Myocyte (in vitro differentiated cells): ENCODE measurements at regions not wholly inside any gene's neighbourhood (a gene's known extent, or its start where the extent isn't known, plus 50 kb on each side); places are given as distances from the start of the nearest gene placed in this dataset.
"Not testable (repeated sequence)": the region's sequence is repeated elsewhere in the genome, so short reads cannot be mapped to it uniquely, and the experiment has no call there.

Experiments used
- DNase-seq: peaks from one replicate; pipeline ENCODE4 v3.0.0-alpha.2; 2012; ENCODE audit warnings: low read depth

GRCh38 chr11:35046681-35047080 lies 92.3 kb upstream of the CD44 start:
- DNase-seq = no peak

DNA sequence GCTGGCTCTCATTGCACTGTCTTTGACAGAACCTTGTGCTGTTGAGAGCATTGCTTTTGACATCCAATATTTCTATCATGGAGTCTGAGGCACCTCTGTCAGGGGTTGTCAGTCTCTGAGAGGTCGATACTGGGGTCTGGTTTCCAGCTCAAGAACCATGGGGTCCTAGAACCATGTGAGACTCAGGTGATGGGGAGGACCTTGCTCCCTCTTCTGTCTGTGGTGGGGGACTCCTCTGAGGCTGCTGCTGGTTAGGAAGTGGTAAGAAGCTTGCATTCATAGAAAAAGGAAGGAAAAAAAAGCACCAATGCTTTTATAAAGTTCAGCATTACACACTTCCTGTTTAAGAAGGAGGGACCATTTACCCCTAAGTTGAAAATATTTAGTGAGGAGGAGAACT lies 91.8 kb upstream of the CD44 start:
- DNase-seq = no peak

- DNase-seq = no peak
Measured at GRCh38 chr11:35047769-35048168, 91.2 kb upstream of the CD44 start.

DNA sequence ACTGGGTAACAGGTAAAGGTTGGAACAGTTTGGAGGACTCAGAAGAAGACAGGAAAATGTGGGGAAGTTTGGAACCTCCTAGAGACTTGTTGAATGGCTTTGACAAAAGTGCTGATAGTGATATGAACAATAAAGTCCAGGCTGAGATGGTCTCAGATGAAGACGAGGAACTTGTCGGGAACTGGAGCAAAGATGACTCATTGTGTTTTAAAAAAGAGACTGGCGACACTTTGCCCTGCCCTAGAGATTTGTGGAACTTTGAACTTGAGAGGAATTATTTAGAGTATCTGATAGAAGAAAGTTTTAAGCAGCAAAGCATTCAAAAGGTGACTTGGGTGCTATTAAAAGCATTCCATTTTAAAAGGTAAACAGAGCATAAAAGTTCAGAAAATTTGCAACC lies 90.6 kb upstream of the CD44 start:
- not testable (repeated sequence) for DNase-seq

DNA sequence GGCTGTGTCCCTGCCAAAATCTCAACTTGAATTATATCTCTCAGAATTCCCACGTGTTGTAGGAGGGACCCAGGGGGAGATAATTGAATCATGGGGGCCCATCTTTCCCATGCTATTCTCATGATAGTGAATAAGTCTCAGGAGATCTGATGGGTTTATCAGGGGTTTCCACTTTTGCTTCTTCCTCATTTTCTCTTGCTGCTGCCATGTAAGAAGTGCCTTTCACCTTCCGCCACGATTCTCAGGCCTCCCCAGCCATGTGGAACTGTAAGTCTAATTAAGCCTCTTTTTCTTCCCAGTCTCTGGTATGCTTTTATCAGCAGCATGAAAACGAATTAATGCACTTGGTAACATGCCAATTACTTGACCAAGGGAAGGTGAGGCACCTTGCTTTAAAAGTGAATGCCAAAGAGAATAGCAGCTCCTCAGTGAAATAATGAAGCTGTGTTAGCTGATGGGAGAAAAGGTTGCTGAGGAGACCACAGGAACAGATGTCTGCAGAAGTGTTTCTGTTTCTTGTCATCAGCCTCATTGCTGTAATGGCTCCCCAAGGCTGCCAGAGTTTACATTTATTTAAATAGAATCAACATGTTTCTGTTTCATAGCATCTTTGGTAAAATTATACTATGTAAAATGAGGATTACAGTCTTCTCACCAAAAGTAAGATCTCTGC lies 89.0 kb upstream of the CD44 start:
- no peak for DNase-seq

GRCh38 chr11:35050541-35050995 lies 88.4 kb upstream of the CD44 start:
- DNase-seq = peak; percentile 70

DNA sequence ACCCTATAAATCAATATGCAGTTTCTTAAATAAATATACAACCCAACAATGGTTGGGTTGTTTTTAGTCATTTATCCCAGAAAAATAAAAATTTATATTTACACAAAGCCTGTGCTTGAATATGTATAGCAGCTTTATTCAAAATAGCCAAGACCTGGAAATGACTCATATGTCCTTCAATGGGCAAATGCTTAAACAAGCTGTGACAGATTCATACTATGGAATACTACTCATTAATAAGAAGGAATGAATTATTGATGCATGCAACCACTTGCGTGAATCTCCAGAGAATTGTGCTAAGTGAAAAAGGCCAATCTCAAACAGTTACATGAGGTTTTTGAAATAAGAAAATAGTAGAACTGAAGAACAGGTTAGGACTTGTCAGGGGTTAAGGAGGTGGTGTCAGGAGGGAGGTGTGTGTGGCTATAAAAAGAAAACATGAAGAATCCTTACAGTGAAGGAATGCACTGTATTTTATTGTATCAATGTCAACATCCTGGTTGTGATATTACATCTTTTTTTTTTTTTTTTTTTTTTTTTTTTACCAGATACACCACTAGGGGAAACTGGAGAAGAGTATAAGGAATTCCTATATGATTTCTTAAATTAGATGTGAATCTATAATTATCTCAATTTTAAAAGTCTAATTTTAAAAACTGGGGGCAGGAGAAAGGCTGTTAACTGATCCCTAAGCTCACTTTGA lies 82.4 kb upstream of the CD44 start:
- no peak for DNase-seq

DNA sequence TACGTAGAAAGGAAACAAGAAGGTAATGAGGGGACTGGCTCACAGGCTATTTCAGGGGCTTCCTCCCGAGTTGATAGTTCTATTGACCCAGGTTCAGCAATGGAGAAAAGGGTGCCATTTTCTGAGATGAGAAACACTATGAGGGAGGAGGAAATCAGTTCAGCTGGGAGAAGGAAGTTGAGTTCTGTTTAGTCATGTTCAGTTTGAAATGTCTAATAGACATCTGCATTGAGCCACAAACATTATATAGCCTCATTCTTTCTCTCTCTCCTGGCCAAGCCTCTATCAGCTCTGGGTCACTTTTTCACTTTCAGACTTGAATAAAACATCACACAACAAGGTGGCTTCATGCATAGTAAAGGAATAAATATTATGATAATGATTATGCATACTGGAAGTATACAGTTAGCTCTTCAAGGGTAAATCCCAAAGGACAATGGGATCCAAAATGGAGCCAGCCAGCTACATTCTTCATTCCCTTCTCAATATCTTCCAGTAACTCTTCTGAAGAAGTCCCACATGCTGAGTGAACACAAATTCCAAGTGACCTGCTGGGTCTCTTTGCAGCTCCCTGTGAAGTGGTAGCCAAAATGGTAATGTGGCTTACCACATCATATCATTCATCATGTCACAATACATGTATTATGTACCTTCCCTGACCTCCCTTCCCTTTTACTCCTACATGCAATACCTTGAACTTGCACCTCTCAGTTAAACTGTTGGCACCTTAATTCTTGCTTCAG lies 80.9 kb upstream of the CD44 start:
- DNase-seq = no peak

- DNase-seq = no peak
Measured at GRCh38 chr11:35058669-35059434, 80.1 kb upstream of the CD44 start.

DNA sequence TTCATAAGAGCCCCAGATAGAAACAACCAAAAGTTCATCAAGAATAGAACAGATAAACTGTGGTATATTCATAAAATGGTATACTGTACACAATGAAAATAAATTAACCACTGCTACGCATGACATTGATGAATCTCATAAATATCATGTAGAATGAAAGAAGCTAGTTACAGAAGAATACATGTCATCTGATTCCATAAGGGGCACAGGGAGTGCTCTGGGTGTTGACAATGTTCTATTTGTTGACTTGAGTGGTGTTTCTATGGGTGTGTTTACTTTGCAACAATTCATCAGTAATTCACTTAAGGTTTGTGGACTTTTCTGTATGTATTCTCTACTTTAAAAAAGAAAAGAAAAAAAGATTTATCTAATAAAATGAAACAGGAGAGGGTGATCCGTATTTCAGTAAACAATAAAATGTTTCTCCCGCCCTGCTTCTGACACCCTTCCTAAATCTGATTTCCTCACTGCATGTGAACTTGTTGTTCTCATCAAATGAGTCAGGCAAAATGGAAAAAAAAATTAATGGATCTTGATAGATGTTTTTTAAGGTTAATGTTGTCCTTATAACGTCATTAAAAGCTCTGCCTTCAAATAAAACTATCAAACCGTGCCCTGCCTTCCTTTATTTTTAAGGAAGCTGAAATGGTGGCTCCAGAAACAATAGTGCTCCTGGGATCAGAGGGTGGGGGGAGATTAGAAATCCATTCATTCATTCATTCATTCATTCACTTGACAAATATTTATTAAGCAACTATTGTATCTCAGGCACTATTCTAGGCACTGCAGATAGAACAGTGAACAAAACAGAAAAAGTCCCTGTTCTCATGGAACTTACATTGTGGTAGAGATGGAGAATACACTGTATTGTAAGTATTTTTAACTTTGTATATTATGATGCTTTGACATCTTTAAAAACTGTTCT lies 77.2 kb upstream of the CD44 start:
- no peak for DNase-seq

GRCh38 chr11:35063488-35063931 lies 75.5 kb upstream of the CD44 start:
- DNase-seq = no peak

DNA sequence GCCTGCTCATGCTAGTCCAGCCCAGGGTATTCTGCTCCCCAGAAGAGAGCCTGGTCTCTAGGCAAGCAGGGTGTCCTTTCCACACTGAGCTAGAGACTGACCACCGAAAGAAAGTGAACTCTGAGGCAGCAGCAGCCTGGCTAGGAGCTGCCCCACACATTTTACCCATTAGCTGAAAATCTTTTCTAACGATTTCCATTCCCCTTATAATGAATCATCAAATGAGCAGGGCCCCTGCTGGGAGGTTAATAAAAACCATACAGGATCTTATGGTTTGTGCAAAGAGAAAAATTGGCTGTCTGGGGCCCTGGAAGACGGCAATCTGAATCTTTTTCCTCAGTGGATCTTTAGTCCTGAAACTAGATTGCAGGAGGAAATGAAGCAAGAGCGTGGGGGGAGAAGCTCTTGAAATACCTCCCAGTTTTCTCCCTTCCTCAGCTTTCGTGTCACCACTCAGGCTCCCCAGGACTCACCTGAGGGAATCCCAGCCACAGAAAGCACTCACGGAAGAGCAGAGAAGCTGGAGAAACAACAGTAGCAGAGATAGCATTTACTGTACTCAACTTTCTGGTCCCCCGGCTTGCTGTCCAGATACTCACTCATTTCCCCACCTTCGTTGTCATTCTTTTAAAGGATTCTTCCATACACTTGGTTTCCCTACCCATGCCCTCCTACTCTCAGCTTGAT lies 74.7 kb upstream of the CD44 start:
- no peak for DNase-seq

DNA sequence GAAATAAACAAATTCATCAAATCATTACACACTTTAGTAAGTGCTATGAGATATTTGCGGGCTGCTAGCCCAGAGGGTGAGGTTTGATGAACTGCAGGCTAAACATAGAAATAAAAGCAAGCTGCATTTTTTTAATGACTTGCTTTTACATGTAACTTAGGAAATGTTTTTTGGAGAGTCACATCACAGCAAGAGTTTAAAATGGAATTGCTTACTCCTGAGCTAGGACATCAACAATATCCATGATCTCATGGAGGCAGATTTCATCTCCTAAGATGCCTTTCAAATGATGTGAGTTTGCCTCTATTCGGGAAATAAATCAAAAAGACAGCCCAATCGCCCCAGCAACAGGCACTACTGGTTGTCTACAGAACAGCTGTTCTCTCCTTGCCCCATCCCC lies 73.4 kb upstream of the CD44 start:
- peak; percentile 52 for DNase-seq

GRCh38 chr11:35066030-35066429 lies 72.9 kb upstream of the CD44 start:
- DNase-seq = no peak

DNA sequence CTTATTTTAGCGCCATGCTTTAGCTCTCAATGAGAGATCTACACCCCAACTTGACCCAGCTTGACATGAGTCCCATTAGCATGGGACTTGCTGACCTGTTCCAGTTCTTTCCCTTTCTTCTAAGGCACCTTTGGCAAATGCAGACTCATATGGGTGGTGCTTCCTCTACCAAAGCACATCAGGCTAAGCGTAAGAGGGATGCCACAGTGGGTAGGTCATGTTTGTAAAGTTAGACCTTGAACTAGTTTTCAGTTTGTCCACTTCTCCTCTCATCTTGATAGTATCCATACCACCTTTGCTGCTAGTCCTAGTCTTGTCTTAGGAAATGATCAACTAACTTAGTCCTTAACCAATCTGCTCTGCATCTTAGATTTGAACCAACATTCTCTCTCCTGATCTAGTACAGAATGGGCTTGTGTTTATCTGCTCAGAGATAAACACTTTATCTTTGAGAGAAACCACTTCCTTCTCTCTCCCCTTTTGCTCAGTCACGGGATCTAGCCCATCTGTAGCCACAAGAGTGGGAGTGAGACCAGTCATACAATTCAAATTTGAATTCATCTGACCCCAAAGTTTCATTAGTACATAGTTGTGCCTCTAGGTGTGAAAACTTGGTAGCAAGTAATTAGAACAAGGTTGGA lies 72.1 kb upstream of the CD44 start:
- no peak for DNase-seq

DNA sequence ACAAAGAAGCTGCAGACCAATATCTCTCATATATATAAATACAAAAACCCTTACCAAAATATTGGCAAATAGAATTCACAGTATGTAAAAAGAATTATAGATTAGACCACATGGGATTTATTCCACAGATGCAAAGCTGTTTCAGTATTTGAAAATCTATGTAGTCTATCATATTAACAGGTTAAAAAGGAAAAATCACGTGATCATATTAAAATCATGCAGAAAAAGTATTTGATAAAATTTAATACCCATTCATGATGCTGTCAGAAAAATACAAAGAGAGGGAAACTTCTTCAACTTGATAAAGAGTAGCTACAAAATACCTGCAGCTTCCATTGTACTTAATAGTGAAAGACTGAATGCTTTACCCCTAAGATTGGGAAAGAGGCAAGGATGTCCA lies 67.2 kb upstream of the CD44 start:
- DNase-seq = no peak

- DNase-seq = no peak
Measured at GRCh38 chr11:35073691-35074419, 65.1 kb upstream of the CD44 start.
